GM23338 (cell line): ENCODE measurements at regions not wholly inside any gene's neighbourhood (a gene's known extent, or its start where the extent isn't known, plus 50 kb on each side); places are given as distances from the start of the nearest gene placed in this dataset.

Experiments used
- CREB1 ChIP-seq: fragments of 250-450 bp; sonication (Bioruptor Pico); IDR thresholded peaks from 2 replicates; pipeline ENCODE4 v1.5.0; 2020; ENCODE audit warnings: low read depth, mild to moderate bottlenecking, moderate library complexity
- CTCF ChIP-seq, 2 experiments: fragments of 200-600 bp in 1 of 2; sonication (generic) in 1 of 2; conservative IDR thresholded peaks; 2 replicates each; pipeline versions ENCODE4 v1.5.1 to v1.6.1; 2016 to 2017; ENCODE audit warnings: antibody characterized with exemption in 2 of 2, low read depth in 2 of 2, mild to moderate bottlenecking in 2 of 2, moderate library complexity in 1 of 2
- ETS1 ChIP-seq: IDR thresholded peaks from 2 replicates; pipeline ENCODE4 v1.6.1; 2016; ENCODE audit warnings: antibody characterized with exemption
- EZH2 ChIP-seq: fragments of 200-600 bp; sonication (generic); IDR thresholded peaks from one replicate; pipeline ENCODE4 v1.8.0; 2017; ENCODE audit warnings: antibody characterized with exemption, mild to moderate bottlenecking, low read depth; ENCODE audit not compliant: unreplicated experiment
- EZH2phosphoT487 ChIP-seq: fragments of 200-600 bp; sonication (generic); IDR thresholded peaks from one replicate; pipeline ENCODE4 v1.8.1; 2018; ENCODE audit warnings: antibody characterized with exemption; ENCODE audit not compliant: unreplicated experiment
- JUNB ChIP-seq: IDR thresholded peaks from one replicate; pipeline ENCODE4 v1.6.1; 2016; ENCODE audit warnings: antibody characterized with exemption; ENCODE audit not compliant: unreplicated experiment
- NANOG ChIP-seq: IDR thresholded peaks from 2 replicates; pipeline ENCODE4 v1.6.1; 2016; ENCODE audit warnings: antibody characterized with exemption, borderline replicate concordance
- POLR2AphosphoS5 ChIP-seq: IDR thresholded peaks from 2 replicates; pipeline ENCODE4 v1.6.1; 2016; ENCODE audit warnings: antibody characterized with exemption, low read depth
- REST ChIP-seq: IDR thresholded peaks from one replicate; pipeline ENCODE4 v1.6.1; 2018; ENCODE audit warnings: antibody characterized with exemption; ENCODE audit not compliant: unreplicated experiment
- STAT1 ChIP-seq: IDR thresholded peaks from one replicate; pipeline ENCODE4 v1.6.1; 2016; ENCODE audit warnings: antibody characterized with exemption; ENCODE audit not compliant: unreplicated experiment
- ZNF114 ChIP-seq: fragments of 250-450 bp; sonication (Bioruptor Pico); IDR thresholded peaks from 2 replicates; pipeline ENCODE4 v1.5.0; 2020; ENCODE audit warnings: mild to moderate bottlenecking, moderate library complexity
- ZNF331 ChIP-seq: fragments of 250-450 bp; sonication (Bioruptor Pico); IDR thresholded peaks from 2 replicates; pipeline ENCODE4 v1.5.0; 2020; ENCODE audit warnings: low read depth, mild to moderate bottlenecking, moderate library complexity

GRCh38 chr10:125538947-125539731, 143.8 kb downstream of the TEX36 start:
- no peak for TF ChIP-seq POLR2AphosphoS5
- TF ChIP-seq CREB1 (CRISPR knock-in tag) = no peak
- no peak for TF ChIP-seq CTCF (conservative IDR thresholded peaks at IDR 0.05; ENCODE audit: low read depth in 2 of 2)
- no peak for TF ChIP-seq EZH2
- no peak for TF ChIP-seq EZH2phosphoT487
- TF ChIP-seq REST = no peak
- no peak for TF ChIP-seq ZNF331
- TF ChIP-seq JUNB = no peak
- no peak for TF ChIP-seq STAT1
- no peak for TF ChIP-seq ETS1
- TF ChIP-seq NANOG = no peak
- no peak for TF ChIP-seq ZNF114 (CRISPR knock-in tag)
